H9 (cell line): ENCODE measurements at regions not wholly inside any gene's neighbourhood (a gene's known extent, or its start where the extent isn't known, plus 50 kb on each side); places are given as distances from the start of the nearest gene placed in this dataset.
A peak's percentile ranks its signal among the peaks of the same experiment; 100 is the strongest.

Experiments used
- DNase-seq: peaks from one replicate; pipeline ENCODE4 v3.0.0-alpha.2; 2017
- H2AFZ ChIP-seq: one replicate; pipeline ENCODE4 v1.6.1; 2013; ENCODE audit warnings: mild to moderate bottlenecking, low read length, control low read depth, moderate library complexity
- H2AK5ac ChIP-seq: 2 replicates; pipeline ENCODE4 v1.6.1; 2013; ENCODE audit warnings: low read length, control low read depth, mixed read lengths; ENCODE audit not compliant: insufficient read length
- H2BK120ac ChIP-seq: one replicate; pipeline ENCODE4 v1.6.1; 2013; ENCODE audit warnings: low read depth, mild to moderate bottlenecking, low read length, control low read depth, inconsistent platforms; ENCODE audit not compliant: poor library complexity, severe bottlenecking
- H2BK12ac ChIP-seq: 2 replicates; pipeline ENCODE4 v1.6.1; 2013; ENCODE audit warnings: low read length, control low read depth, mixed read lengths, low read depth; ENCODE audit not compliant: insufficient read length
- H2BK15ac ChIP-seq: 2 replicates; pipeline ENCODE4 v1.6.1; 2013; ENCODE audit warnings: low read depth, low read length, control low read depth
- H2BK20ac ChIP-seq: one replicate; pipeline ENCODE4 v1.6.1; 2013; ENCODE audit warnings: low read depth, mild to moderate bottlenecking, low read length, control low read depth, inconsistent platforms; ENCODE audit not compliant: poor library complexity, severe bottlenecking
- H2BK5ac ChIP-seq: 2 replicates; pipeline ENCODE4 v1.6.1; 2013; ENCODE audit warnings: low read length, control low read depth, mixed read lengths; ENCODE audit not compliant: insufficient read length
- H3K14ac ChIP-seq: 2 replicates; pipeline ENCODE4 v1.6.1; 2013; ENCODE audit warnings: low read length, control low read depth; ENCODE audit not compliant: insufficient read depth
- H3K18ac ChIP-seq: 2 replicates; pipeline ENCODE4 v1.6.1; 2013; ENCODE audit warnings: low read depth, mild to moderate bottlenecking, mixed read lengths, low read length, control low read depth; ENCODE audit not compliant: insufficient read length
- H3K23ac ChIP-seq: 2 replicates; pipeline ENCODE4 v1.6.1; 2013; ENCODE audit warnings: low read length, control low read depth, mixed read lengths, low read depth; ENCODE audit not compliant: insufficient read length
- H3K23me2 ChIP-seq: 2 replicates; pipeline ENCODE4 v1.6.1; 2013; ENCODE audit warnings: low read depth, mild to moderate bottlenecking, mixed read lengths, low read length, control low read depth; ENCODE audit not compliant: insufficient read length, poor library complexity, severe bottlenecking
- H3K27ac ChIP-seq: 2 replicates; pipeline ENCODE4 v1.5.1; 2013; ENCODE audit warnings: low read length, control low read depth, mixed read lengths, low read depth; ENCODE audit not compliant: insufficient read length
- H3K27me3 ChIP-seq: 2 replicates; pipeline ENCODE4 v1.6.1; 2013; ENCODE audit warnings: low read length, control low read depth, inconsistent platforms; ENCODE audit not compliant: insufficient read depth
- H3K4ac ChIP-seq: 2 replicates; pipeline ENCODE4 v1.6.1; 2013; ENCODE audit warnings: low read depth, mild to moderate bottlenecking, control low read depth, inconsistent platforms, low read length, moderate library complexity
- H3K4me1 ChIP-seq: 2 replicates; pipeline ENCODE4 v1.6.1; 2013; ENCODE audit warnings: low read length, control low read depth, inconsistent platforms; ENCODE audit not compliant: insufficient read depth
- H3K4me2 ChIP-seq: 2 replicates; pipeline ENCODE4 v1.6.1; 2013; ENCODE audit warnings: low read length, control low read depth, mixed read lengths; ENCODE audit not compliant: insufficient read length, insufficient read depth
- H3K56ac ChIP-seq: 2 replicates; pipeline ENCODE4 v1.6.1; 2013; ENCODE audit warnings: low read depth, mild to moderate bottlenecking, mixed read lengths, low read length, control low read depth; ENCODE audit not compliant: insufficient read length
- H3K79me1 ChIP-seq: 2 replicates; pipeline ENCODE4 v1.6.1; 2013; ENCODE audit warnings: low read depth, mild to moderate bottlenecking, moderate library complexity, low read length, control low read depth, inconsistent platforms; ENCODE audit not compliant: insufficient read depth, poor library complexity, severe bottlenecking
- H3K79me2 ChIP-seq: 2 replicates; pipeline ENCODE4 v1.6.1; 2013; ENCODE audit warnings: low read length, control low read depth, inconsistent platforms; ENCODE audit not compliant: insufficient read depth
- H3K9ac ChIP-seq: 2 replicates; pipeline ENCODE4 v1.6.1; 2013; ENCODE audit warnings: low read length, control low read depth, mixed read lengths; ENCODE audit not compliant: insufficient read length; ENCODE audit errors: extremely low read depth
- H3K9me3 ChIP-seq: one replicate; pipeline ENCODE4 v1.6.1; 2013; ENCODE audit warnings: low read depth, low read length, inconsistent platforms; ENCODE audit not compliant: control insufficient read depth
- H3T11ph ChIP-seq: one replicate; pipeline ENCODE4 v1.6.1; 2013; ENCODE audit warnings: mild to moderate bottlenecking, low read length, control low read depth, inconsistent platforms
- H4K20me1 ChIP-seq: one replicate; pipeline ENCODE4 v1.6.1; 2013; ENCODE audit not compliant: control insufficient read depth, insufficient read length, insufficient read depth
- H4K5ac ChIP-seq: 2 replicates; pipeline ENCODE4 v1.6.1; 2013; ENCODE audit warnings: low read depth, mild to moderate bottlenecking, mixed read lengths, low read length, control low read depth; ENCODE audit not compliant: insufficient read length
- H4K8ac ChIP-seq: replicated peaks from 2 replicates; pipeline ENCODE4 v1.6.1; 2013; ENCODE audit warnings: low read length, control low read depth, mixed read lengths, low read depth; ENCODE audit not compliant: insufficient read length
- H4K91ac ChIP-seq: 2 replicates; pipeline ENCODE4 v1.6.1; 2013; ENCODE audit warnings: low read depth, mild to moderate bottlenecking, moderate library complexity, mixed read lengths, low read length, control low read depth; ENCODE audit not compliant: insufficient read length
- H3K27ac Mint-ChIP-seq, 3 experiments: 2 replicates in 2 of 3; 3 replicates in 1 of 3; pipeline ENCODE4 v1.8.0; 2020 to 2021; ENCODE audit warnings: mixed read lengths in 3 of 3, mild to moderate bottlenecking in 1 of 3, moderate library complexity in 1 of 3
- H3K27me3 Mint-ChIP-seq: 2 replicates; pipeline ENCODE4 v1.8.0; 2021; ENCODE audit warnings: low read depth, mild to moderate bottlenecking, moderate library complexity, mixed read lengths
- H3K36me3 Mint-ChIP-seq, 3 experiments: 2 replicates in 2 of 3; 3 replicates in 1 of 3; pipeline ENCODE4 v1.8.0; 2020 to 2021; ENCODE audit warnings: low read depth in 3 of 3, mixed read lengths in 3 of 3; ENCODE audit not compliant: insufficient read depth in 1 of 3
- H3K4me1 Mint-ChIP-seq, 2 experiments: 2 replicates each; pipeline ENCODE4 v1.8.0; 2020; ENCODE audit warnings: mixed read lengths in 2 of 2
- H3K4me3 Mint-ChIP-seq, 2 experiments: 2 replicates in 1 of 2; 3 replicates in 1 of 2; pipeline ENCODE4 v1.8.0; 2020 to 2021; ENCODE audit warnings: mild to moderate bottlenecking in 2 of 2, mixed read lengths in 2 of 2, moderate library complexity in 1 of 2
- H3K9me3 Mint-ChIP-seq, 2 experiments: 2 replicates in 1 of 2; 3 replicates in 1 of 2; pipeline ENCODE4 v1.8.0; 2020; ENCODE audit warnings: mild to moderate bottlenecking in 2 of 2, mixed read lengths in 2 of 2, moderate library complexity in 1 of 2
- WGBS: extraction: QIAGEN DNeasy Blood & Tissue Kit; methylation state at CpG from one replicate; pipeline ENCODE4 v1.1.7; 2013; ENCODE audit warnings: missing lambda C conversion rate, low lambda C conversion rate, mixed read lengths; ENCODE audit not compliant: insufficient read length; ENCODE audit errors: extremely low coverage; 5-methylcytosine and 5-hydroxymethylcytosine counted together
- TF ChIP-seq, protein P1 (sequence below): fragments of 200-600 bp; sonication (generic); conservative IDR thresholded peaks from 3 replicates; pipeline ENCODE4 v1.8.0; 2021; ENCODE audit warnings: antibody characterized with exemption, mild to moderate bottlenecking

DNA sequence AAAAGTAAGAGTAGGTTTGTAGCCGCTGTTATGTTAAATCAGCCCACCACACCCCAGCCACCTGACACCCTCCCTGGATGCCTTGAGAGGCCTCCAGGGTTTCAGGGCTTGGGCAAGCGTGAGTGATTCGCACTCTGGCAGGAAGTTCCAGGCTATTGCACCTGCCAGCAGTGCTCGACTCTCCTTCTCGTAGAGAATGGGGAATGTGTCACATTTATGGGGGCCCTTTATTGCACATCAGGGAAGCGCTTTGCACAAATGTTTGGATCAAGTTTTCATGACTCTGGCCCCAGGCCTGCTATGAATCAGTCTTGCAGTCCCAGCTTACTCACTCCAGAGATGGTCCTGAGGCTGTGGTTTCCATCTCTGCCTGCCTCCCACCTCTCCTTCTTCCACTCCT is 66.1 kb upstream of the ADRA1B start:
- no peak overlapping the region for H3K27ac ChIP-seq

More for the DNA sequence above, 66.1 kb upstream of the ADRA1B start:
- Histone ChIP-seq H3K4me2 (no peak overlapping the region), H3K79me2 (no peaks in the 10 kb centered on the region), H3K4me1 (no peaks in the 10 kb centered on the region), H3K27me3 (no peaks in the 10 kb centered on the region), H2BK20ac (no peak overlapping the region), H4K91ac (no peak overlapping the region), H3K18ac (no peak overlapping the region), H3K9ac (no peak overlapping the region), H4K20me1 (no peaks in the 10 kb centered on the region), H3K23me2 (no peaks in the 10 kb centered on the region), H3K23ac (no peak overlapping the region), H3K9me3 (no peaks in the 10 kb centered on the region), H3T11ph (no peak overlapping the region), H4K8ac (no peak overlapping the region), H4K5ac (no peak overlapping the region), H2BK15ac (no peak overlapping the region), H3K79me1 (no peaks in the 10 kb centered on the region), H2BK5ac (no peak overlapping the region), H3K4ac (no peak overlapping the region), H2BK120ac (no peak overlapping the region), H2AK5ac (no peak overlapping the region), H2AFZ (no peak overlapping the region), H2BK12ac (no peak overlapping the region), H3K14ac (no peak overlapping the region), H3K56ac (no peak overlapping the region)
- H3K4me3 Mint-ChIP-seq, result no peak overlapping the region
- H3K36me3 Mint-ChIP-seq, result no peaks in the 10 kb centered on the region
- no peak for DNase-seq
- peaks cover 0 to 7% of the 10 kb centered on the region in 2 experiments; a peak in 2 of 4 replicates for H3K4me1 Mint-ChIP-seq
- TF ChIP-seq, protein P1, sequence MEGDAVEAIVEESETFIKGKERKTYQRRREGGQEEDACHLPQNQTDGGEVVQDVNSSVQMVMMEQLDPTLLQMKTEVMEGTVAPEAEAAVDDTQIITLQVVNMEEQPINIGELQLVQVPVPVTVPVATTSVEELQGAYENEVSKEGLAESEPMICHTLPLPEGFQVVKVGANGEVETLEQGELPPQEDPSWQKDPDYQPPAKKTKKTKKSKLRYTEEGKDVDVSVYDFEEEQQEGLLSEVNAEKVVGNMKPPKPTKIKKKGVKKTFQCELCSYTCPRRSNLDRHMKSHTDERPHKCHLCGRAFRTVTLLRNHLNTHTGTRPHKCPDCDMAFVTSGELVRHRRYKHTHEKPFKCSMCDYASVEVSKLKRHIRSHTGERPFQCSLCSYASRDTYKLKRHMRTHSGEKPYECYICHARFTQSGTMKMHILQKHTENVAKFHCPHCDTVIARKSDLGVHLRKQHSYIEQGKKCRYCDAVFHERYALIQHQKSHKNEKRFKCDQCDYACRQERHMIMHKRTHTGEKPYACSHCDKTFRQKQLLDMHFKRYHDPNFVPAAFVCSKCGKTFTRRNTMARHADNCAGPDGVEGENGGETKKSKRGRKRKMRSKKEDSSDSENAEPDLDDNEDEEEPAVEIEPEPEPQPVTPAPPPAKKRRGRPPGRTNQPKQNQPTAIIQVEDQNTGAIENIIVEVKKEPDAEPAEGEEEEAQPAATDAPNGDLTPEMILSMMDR, result no peak
- H3K9me3 Mint-ChIP-seq, result peaks cover 6 to 8% of the 10 kb centered on the region in 2 experiments; a peak in 2 of 5 replicates
- peaks cover 3% of the 10 kb centered on the region for H3K27me3 Mint-ChIP-seq
- H3K27ac Mint-ChIP-seq, result peak overlapping the region in 1 of 3 experiments; percentile 77; a peak in 1 of 7 replicates
- no CpG with 5 or more reads among the region's 6 CpGs for WGBS
